ENCODE measurements at regions not wholly inside any gene's neighbourhood (a gene's known extent, or its start where the extent isn't known, plus 50 kb on each side); places are given as distances from the start of the nearest gene placed in this dataset.

GRCh38 chr6:16933961-16934360 is 167.9 kb upstream of the STMND1 start:
- no peak for TF ChIP-seq CTCF (IDR thresholded peaks at IDR 0.05; ENCODE audit: poor library complexity, severe bottlenecking)
- TF ChIP-seq TAF1 (IDR thresholded peaks at IDR 0.05; ENCODE audit: low read depth), result no peak
